ENCODE measurements at regions not wholly inside any gene's neighbourhood (a gene's known extent, or its start where the extent isn't known, plus 50 kb on each side); places are given as distances from the start of the nearest gene placed in this dataset.

DNA sequence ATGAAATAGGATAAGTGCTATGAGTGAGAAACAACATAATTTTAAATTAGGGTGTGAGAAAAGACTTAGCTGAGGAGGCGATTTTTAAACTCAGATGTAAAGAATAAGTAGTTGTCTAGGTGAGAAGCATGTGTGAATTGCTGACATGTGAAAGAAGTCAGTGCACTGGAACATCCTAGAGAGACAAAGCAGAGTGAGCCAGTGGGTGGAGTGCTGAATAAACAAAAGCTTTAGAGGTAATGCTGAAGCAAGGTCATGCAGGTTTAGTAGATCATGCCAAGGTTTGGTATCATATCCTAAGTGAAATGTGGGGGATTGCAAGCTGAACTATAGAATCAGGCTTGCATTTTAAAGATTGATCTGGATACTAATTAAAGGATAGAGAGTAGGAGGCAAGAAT lies 89.4 kb downstream of the KIF2B start:
- DNase-seq (ENCODE audit: low read depth) = no peak
- H3K4me3 ChIP-seq (ENCODE audit: low read length) = no peak overlapping the region
- TF ChIP-seq, protein P1, sequence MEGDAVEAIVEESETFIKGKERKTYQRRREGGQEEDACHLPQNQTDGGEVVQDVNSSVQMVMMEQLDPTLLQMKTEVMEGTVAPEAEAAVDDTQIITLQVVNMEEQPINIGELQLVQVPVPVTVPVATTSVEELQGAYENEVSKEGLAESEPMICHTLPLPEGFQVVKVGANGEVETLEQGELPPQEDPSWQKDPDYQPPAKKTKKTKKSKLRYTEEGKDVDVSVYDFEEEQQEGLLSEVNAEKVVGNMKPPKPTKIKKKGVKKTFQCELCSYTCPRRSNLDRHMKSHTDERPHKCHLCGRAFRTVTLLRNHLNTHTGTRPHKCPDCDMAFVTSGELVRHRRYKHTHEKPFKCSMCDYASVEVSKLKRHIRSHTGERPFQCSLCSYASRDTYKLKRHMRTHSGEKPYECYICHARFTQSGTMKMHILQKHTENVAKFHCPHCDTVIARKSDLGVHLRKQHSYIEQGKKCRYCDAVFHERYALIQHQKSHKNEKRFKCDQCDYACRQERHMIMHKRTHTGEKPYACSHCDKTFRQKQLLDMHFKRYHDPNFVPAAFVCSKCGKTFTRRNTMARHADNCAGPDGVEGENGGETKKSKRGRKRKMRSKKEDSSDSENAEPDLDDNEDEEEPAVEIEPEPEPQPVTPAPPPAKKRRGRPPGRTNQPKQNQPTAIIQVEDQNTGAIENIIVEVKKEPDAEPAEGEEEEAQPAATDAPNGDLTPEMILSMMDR (conservative IDR thresholded peaks at IDR 0.05; ENCODE audit: low read depth, low read length) = no peak

- H3K4me3 ChIP-seq (ENCODE audit: low read length) = no peak overlapping the region
- DNase-seq (ENCODE audit: low read depth) = no peak
- TF ChIP-seq, protein P1 (conservative IDR thresholded peaks at IDR 0.05; ENCODE audit: low read depth, low read length) = no peak
Observed at GRCh38 chr17:53919356-53919755, 96.6 kb downstream of the KIF2B start.

DNA sequence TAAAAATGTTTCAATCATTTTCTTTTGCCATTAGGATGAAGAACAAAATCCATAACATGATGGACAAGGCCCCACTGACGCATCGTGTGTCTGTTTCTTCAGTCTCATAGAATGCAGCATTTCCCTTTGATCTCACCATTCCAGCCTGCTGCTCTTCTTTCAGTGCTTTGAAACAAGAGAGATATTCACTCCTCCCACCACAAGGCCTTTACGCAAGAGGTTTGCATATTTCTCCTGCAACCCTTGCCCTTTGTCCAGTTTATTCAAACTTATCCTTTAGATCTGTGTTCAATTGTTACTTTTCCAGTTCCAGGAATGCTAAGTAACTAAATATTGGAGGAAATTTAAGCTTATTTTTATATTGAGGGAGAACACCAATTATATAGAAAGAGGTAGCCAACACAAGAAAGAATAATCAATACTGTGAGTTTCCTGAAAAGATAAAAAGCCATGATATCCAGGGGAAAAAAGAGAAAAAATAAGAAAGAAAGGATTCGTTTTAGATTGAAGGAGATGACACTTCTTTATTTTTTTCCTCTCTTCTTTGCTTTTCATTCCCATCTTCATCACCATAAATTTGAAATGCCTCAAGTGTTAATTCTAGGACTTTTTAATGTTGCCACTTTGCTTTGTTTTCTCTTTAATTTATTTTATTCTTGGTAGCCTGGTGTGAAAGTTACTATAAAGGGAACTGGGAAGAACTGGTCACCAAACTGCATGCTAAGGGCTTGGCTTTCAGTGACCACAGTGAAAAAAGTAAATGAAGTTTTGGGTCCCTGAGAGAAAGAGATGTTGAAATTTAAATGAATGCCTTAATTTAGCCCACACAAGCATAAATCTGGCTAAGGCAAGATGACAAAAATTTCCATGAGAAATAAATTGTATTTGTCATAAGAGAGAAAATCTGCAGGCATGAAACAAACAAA lies 102.1 kb downstream of the KIF2B start:
- DNase-seq (ENCODE audit: low read depth) = no peak
- TF ChIP-seq, protein P1 (conservative IDR thresholded peaks at IDR 0.05; ENCODE audit: low read depth, low read length) = no peak
- no peak overlapping the region for H3K4me3 ChIP-seq (ENCODE audit: low read length)

- H3K4me3 ChIP-seq (ENCODE audit: low read length) = no peak overlapping the region
- TF ChIP-seq, protein P1 (conservative IDR thresholded peaks at IDR 0.05; ENCODE audit: low read depth, low read length) = no peak
- DNase-seq (ENCODE audit: low read depth) = no peak
Observed at GRCh38 chr17:53932386-53932785, 109.7 kb downstream of the KIF2B start.

GRCh38 chr17:53934931-53935330 lies 112.2 kb downstream of the KIF2B start:
- no peak for DNase-seq (ENCODE audit: low read depth)
- TF ChIP-seq, protein P1 (conservative IDR thresholded peaks at IDR 0.05; ENCODE audit: low read depth, low read length) = no peak

GRCh38 chr17:53941231-53941630 lies 118.5 kb downstream of the KIF2B start:
- H3K4me3 ChIP-seq (ENCODE audit: low read length) = no peak overlapping the region
- TF ChIP-seq, protein P1 (conservative IDR thresholded peaks at IDR 0.05; ENCODE audit: low read depth, low read length) = no peak
- no peak for DNase-seq (ENCODE audit: low read depth)

More at GRCh38 chr17:53934931-53935330, 112.2 kb downstream of the KIF2B start:
- no peak overlapping the region for H3K4me3 ChIP-seq (ENCODE audit: low read length)

- H3K4me3 ChIP-seq (ENCODE audit: low read length) = no peak overlapping the region
- no peak for DNase-seq (ENCODE audit: low read depth)
- TF ChIP-seq, protein P1 (conservative IDR thresholded peaks at IDR 0.05; ENCODE audit: low read depth, low read length) = no peak
Observed at GRCh38 chr17:53942436-53942835, 119.7 kb downstream of the KIF2B start.
